Gastrocnemius medialis (tissue), 4 donors: ENCODE measurements at regions not wholly inside any gene's neighbourhood (a gene's known extent, or its start where the extent isn't known, plus 50 kb on each side); places are given as distances from the start of the nearest gene placed in this dataset.
"Not testable (repeated sequence)": the region's sequence is repeated elsewhere in the genome, so short reads cannot be mapped to it uniquely, and the experiment has no call there.

Experiments used
- ATAC-seq, 2 donors: fragments of 150-250 bp; one replicate each; pipeline ENCODE4 v1.9.1; 2016
- DNase-seq, 2 donors: peaks; one replicate each; pipeline ENCODE4 v3.0.0-alpha.2; 2019
- H3K27ac ChIP-seq, 4 donors: fragments of 200-600 bp; sonication (generic); 1 replicate in 1 of 4; 2 replicates in 3 of 4; pipeline ENCODE4 v1.5.1; 2016 to 2018; ENCODE audit warnings: mild to moderate bottlenecking in 2 of 4, moderate library complexity in 1 of 4
- H3K27me3 ChIP-seq, 3 donors: fragments of 200-600 bp; sonication (generic) in 2 of 3; 1 replicate in 1 of 3; 2 replicates in 2 of 3; pipeline versions ENCODE4 v1.5.1 to v1.6.0; 2016 to 2019; ENCODE audit warnings: mild to moderate bottlenecking in 1 of 3, moderate library complexity in 1 of 3
- H3K36me3 ChIP-seq, 2 donors: fragments of 200-600 bp; sonication (generic) in 1 of 2; one replicate each; pipeline ENCODE4 v1.5.1; 2017 to 2018
- H3K4me1 ChIP-seq, 2 donors: fragments of 200-600 bp; sonication (generic) in 1 of 2; one replicate each; pipeline ENCODE4 v1.5.1; 2016 to 2017; ENCODE audit warnings: mild to moderate bottlenecking in 2 of 2
- H3K4me3 ChIP-seq, 4 donors: fragments of 200-600 bp; sonication (generic) in 3 of 4; 1 replicate in 1 of 4; 2 replicates in 3 of 4; pipeline ENCODE4 v1.5.1; 2016 to 2019; ENCODE audit warnings: mild to moderate bottlenecking in 2 of 4
- H3K9me3 ChIP-seq, 3 donors: fragments of 200-600 bp; sonication (generic) in 2 of 3; 1 replicate in 1 of 3; 2 replicates in 2 of 3; pipeline ENCODE4 v1.5.1; 2016 to 2019
- CTCF ChIP-seq, 5 experiments: fragments of 450-650 bp in 3 of 5; fragments of 200-600 bp in 2 of 5; sonication (generic) in 2 of 5; IDR thresholded peaks in 4 of 5; conservative IDR thresholded peaks in 1 of 5; 1 replicate in 4 of 5; 2 replicates in 1 of 5; pipeline ENCODE4 v1.5.1; 2016 to 2019; ENCODE audit warnings: antibody characterized with exemption in 5 of 5, mild to moderate bottlenecking in 3 of 5, moderate library complexity in 3 of 5
- POLR2A ChIP-seq, 2 donors: fragments of 450-650 bp; IDR thresholded peaks; one replicate each; pipeline ENCODE4 v1.6.1; 2017; ENCODE audit warnings: antibody characterized with exemption in 2 of 2, mild to moderate bottlenecking in 2 of 2, moderate library complexity in 2 of 2
- in situ Hi-C, 4 donors: fragments of 200-750 bp; cut with MboI; loops; one replicate each; pipeline versions ENCODE4 v1.15.0 to v1.8.0; 2017; ENCODE audit warnings: low sequenced_read_pairs in 4 of 4
- intact Hi-C: fragments of 100-400 bp; cut with DNase I; formaldehyde crosslinking; loops from one replicate; pipeline ENCODE4 v1.15.1; 2023; ENCODE audit warnings: low total_unique reads

- Histone ChIP-seq H3K27me3 (no peaks in the 10 kb centered on the region), H3K9me3 (no peaks in the 10 kb centered on the region), H3K4me1 (no peaks in the 10 kb centered on the region), H3K27ac (no peak overlapping the region), H3K36me3 (no peaks in the 10 kb centered on the region), H3K4me3 (no peak overlapping the region)
- intact Hi-C loops, result no loop called here
- TF ChIP-seq POLR2A (IDR thresholded peaks at IDR 0.05), result no peak
- DNase-seq (no peak), ATAC-seq (no peak)
- in situ Hi-C loops, result no loop called here
Observed at GRCh38 chr1:98121646-98122045, 200.8 kb upstream of the DPYD start.

- ATAC-seq (no peak), DNase-seq (no peak)
- no peaks in the 10 kb centered on the region for H3K36me3 ChIP-seq
- H3K4me1 ChIP-seq, result no peaks in the 10 kb centered on the region
- in situ Hi-C loops, result no loop called here
- no peak overlapping the region for H3K4me3 ChIP-seq
- no peak overlapping the region for H3K27ac ChIP-seq
- TF ChIP-seq CTCF (IDR thresholded peaks at IDR 0.05 in 4 of 5, conservative IDR thresholded peaks at IDR 0.05 in 1 of 5) (no peak), POLR2A (IDR thresholded peaks at IDR 0.05) (no peak)
- H3K9me3 ChIP-seq, result no peaks in the 10 kb centered on the region
- H3K27me3 ChIP-seq, result no peaks in the 10 kb centered on the region
- intact Hi-C loops, result no loop called here
Observed at GRCh38 chr1:98119796-98120195, 199.0 kb upstream of the DPYD start.

GRCh38 chr1:98113811-98114210 lies 193.0 kb upstream of the DPYD start:
- Histone ChIP-seq H3K9me3 (no peaks in the 10 kb centered on the region), H3K4me1 (no peaks in the 10 kb centered on the region), H3K36me3 (no peaks in the 10 kb centered on the region), H3K4me3 (no peak overlapping the region), H3K27ac (no peak overlapping the region), H3K27me3 (no peaks in the 10 kb centered on the region)
- ATAC-seq (no peak), DNase-seq (no peak)
- in situ Hi-C loops, result no loop called here
- no peak for TF ChIP-seq CTCF (IDR thresholded peaks at IDR 0.05 in 4 of 5, conservative IDR thresholded peaks at IDR 0.05 in 1 of 5)
- TF ChIP-seq POLR2A (IDR thresholded peaks at IDR 0.05), result no peak
- intact Hi-C loops, result no loop called here

- in situ Hi-C loops, result no loop called here
- Histone ChIP-seq H3K27ac (no peak overlapping the region), H3K4me3 (no peak overlapping the region), H3K9me3 (no peaks in the 10 kb centered on the region), H3K27me3 (no peaks in the 10 kb centered on the region), H3K4me1 (no peaks in the 10 kb centered on the region), H3K36me3 (no peaks in the 10 kb centered on the region)
- intact Hi-C loops, result no loop called here
- DNase-seq (no peak), ATAC-seq (no peak)
- no peak for TF ChIP-seq POLR2A (IDR thresholded peaks at IDR 0.05)
- no peak for TF ChIP-seq CTCF (IDR thresholded peaks at IDR 0.05 in 4 of 5, conservative IDR thresholded peaks at IDR 0.05 in 1 of 5)
Observed at GRCh38 chr1:98112626-98113025, 191.8 kb upstream of the DPYD start.

- no peaks in the 10 kb centered on the region for H3K36me3 ChIP-seq
- no peak for DNase-seq
- in situ Hi-C loops (no loop called here), intact Hi-C loops (no loop called here)
- H3K4me1 ChIP-seq, result no peaks in the 10 kb centered on the region
- H3K27me3 ChIP-seq, result no peaks in the 10 kb centered on the region
- no peak overlapping the region for H3K4me3 ChIP-seq
- no peaks in the 10 kb centered on the region for H3K9me3 ChIP-seq
- no peak for TF ChIP-seq CTCF (IDR thresholded peaks at IDR 0.05 in 4 of 5, conservative IDR thresholded peaks at IDR 0.05 in 1 of 5)
- no peak for TF ChIP-seq POLR2A (IDR thresholded peaks at IDR 0.05)
- H3K27ac ChIP-seq, result no peak overlapping the region
- no peak for ATAC-seq
Observed at GRCh38 chr1:98110674-98111073, 189.8 kb upstream of the DPYD start.

GRCh38 chr1:98108378-98108777 lies 187.5 kb upstream of the DPYD start:
- H3K9me3 ChIP-seq, H3K36me3 ChIP-seq, H3K4me1 ChIP-seq, DNase-seq, H3K27me3 ChIP-seq, ATAC-seq, intact Hi-C loops, H3K4me3 ChIP-seq, in situ Hi-C loops, H3K27ac ChIP-seq: not testable (repeated sequence)
